OCI-LY1 (cell line): ENCODE measurements at regions not wholly inside any gene's neighbourhood (a gene's known extent, or its start where the extent isn't known, plus 50 kb on each side); places are given as distances from the start of the nearest gene placed in this dataset.

Experiments
- EZH2 ChIP-seq: fragments of 200-600 bp; sonication (generic), shearing (Covaris generic); IDR thresholded peaks from 2 replicates; pipeline ENCODE4 v1.8.0; 2017; ENCODE audit warnings: borderline replicate concordance, mixed run types, mild to moderate bottlenecking, antibody characterized with exemption, low read length, moderate library complexity, mixed read lengths
- TF ChIP-seq, protein P1 (sequence below): fragments of 200-600 bp; sonication (generic), shearing (Covaris generic); IDR thresholded peaks from 2 replicates; pipeline ENCODE4 v1.5.1; 2017; ENCODE audit warnings: mild to moderate bottlenecking, antibody characterized with exemption, low read length, moderate library complexity, mixed read lengths

DNA sequence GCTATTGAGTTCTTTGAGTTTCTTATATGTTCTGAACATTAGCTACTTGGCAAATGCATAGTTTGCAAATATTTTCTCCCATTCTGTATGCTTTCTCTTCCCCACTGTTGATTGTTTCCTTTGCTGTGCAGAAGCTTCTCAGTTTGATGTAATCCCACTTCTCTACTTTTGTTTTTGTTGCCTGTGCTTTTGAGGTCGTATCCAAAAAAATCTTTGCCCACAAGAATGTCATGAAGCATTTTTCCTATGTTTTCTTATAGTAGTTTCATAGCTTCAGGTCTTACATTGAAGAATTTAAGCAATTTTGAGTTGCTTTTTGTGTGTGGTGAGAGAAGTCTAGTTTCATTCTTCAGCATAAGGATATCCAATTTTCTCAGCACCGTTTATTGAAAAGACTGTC is 536.7 kb upstream of the ARGLU1 start:
- TF ChIP-seq, protein P1, sequence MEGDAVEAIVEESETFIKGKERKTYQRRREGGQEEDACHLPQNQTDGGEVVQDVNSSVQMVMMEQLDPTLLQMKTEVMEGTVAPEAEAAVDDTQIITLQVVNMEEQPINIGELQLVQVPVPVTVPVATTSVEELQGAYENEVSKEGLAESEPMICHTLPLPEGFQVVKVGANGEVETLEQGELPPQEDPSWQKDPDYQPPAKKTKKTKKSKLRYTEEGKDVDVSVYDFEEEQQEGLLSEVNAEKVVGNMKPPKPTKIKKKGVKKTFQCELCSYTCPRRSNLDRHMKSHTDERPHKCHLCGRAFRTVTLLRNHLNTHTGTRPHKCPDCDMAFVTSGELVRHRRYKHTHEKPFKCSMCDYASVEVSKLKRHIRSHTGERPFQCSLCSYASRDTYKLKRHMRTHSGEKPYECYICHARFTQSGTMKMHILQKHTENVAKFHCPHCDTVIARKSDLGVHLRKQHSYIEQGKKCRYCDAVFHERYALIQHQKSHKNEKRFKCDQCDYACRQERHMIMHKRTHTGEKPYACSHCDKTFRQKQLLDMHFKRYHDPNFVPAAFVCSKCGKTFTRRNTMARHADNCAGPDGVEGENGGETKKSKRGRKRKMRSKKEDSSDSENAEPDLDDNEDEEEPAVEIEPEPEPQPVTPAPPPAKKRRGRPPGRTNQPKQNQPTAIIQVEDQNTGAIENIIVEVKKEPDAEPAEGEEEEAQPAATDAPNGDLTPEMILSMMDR, result no peak
- no peak for TF ChIP-seq EZH2
